HUES6 (cell line): ENCODE measurements at regions not wholly inside any gene's neighbourhood (a gene's known extent, or its start where the extent isn't known, plus 50 kb on each side); places are given as distances from the start of the nearest gene placed in this dataset.

Source experiments
- H3K27ac ChIP-seq: 2 replicates; pipeline ENCODE4 v1.7.0; 2013; ENCODE audit warnings: low read depth, mild to moderate bottlenecking, low read length, inconsistent platforms
- H3K27me3 ChIP-seq: 2 replicates; pipeline ENCODE4 v1.6.1; 2013; ENCODE audit warnings: low read length; ENCODE audit not compliant: control insufficient read depth, insufficient read depth
- H3K36me3 ChIP-seq: 2 replicates; pipeline ENCODE4 v1.6.1; 2013; ENCODE audit warnings: low read length; ENCODE audit not compliant: control insufficient read depth, insufficient read depth
- H3K4me1 ChIP-seq: 2 replicates; pipeline ENCODE4 v1.6.1; 2013; ENCODE audit warnings: low read length; ENCODE audit not compliant: control insufficient read depth, insufficient read depth
- H3K4me3 ChIP-seq: 2 replicates; pipeline ENCODE4 v1.5.1; 2013; ENCODE audit warnings: low read depth, low read length
- H3K9ac ChIP-seq: one replicate; pipeline ENCODE4 v1.6.1; 2013; ENCODE audit warnings: mild to moderate bottlenecking, low read length
- H3K9me3 ChIP-seq: 2 replicates; pipeline ENCODE4 v1.6.1; 2013; ENCODE audit warnings: low read depth, low read length; ENCODE audit not compliant: control insufficient read depth, insufficient read depth

- H3K9ac ChIP-seq = no peak overlapping the region
- no peaks in the 10 kb centered on the region for H3K9me3 ChIP-seq
- peak overlapping the region; percentile 37; the same call in 1 of the 2 replicates for H3K4me3 ChIP-seq
- H3K27me3 ChIP-seq = no peaks in the 10 kb centered on the region
- no peaks in the 10 kb centered on the region for H3K36me3 ChIP-seq
- no peaks in the 10 kb centered on the region for H3K4me1 ChIP-seq
- no peak overlapping the region for H3K27ac ChIP-seq
Observed at GRCh38 chr15:62344806-62345539, 179.9 kb upstream of the C2CD4B start.

- Histone ChIP-seq H3K9me3 (no peaks in the 10 kb centered on the region), H3K36me3 (no peaks in the 10 kb centered on the region), H3K4me3 (no peak overlapping the region), H3K27me3 (no peaks in the 10 kb centered on the region), H3K27ac (no peak overlapping the region), H3K9ac (no peak overlapping the region), H3K4me1 (no peaks in the 10 kb centered on the region)
Observed at GRCh38 chr15:62346168-62346567, 181.1 kb upstream of the C2CD4B start.

- no peaks in the 10 kb centered on the region; the same call in 1 of the 2 replicates for H3K4me1 ChIP-seq
- no peaks in the 10 kb centered on the region for H3K9me3 ChIP-seq
- H3K4me3 ChIP-seq = no peak overlapping the region
- no peaks in the 10 kb centered on the region for H3K36me3 ChIP-seq
- H3K27ac ChIP-seq = no peak overlapping the region
- H3K27me3 ChIP-seq = no peaks in the 10 kb centered on the region
- H3K9ac ChIP-seq = no peak overlapping the region
Observed at GRCh38 chr15:62348118-62348517, 183.0 kb upstream of the C2CD4B start.

- no peaks in the 10 kb centered on the region for H3K27me3 ChIP-seq
- H3K4me3 ChIP-seq = no peak overlapping the region
Observed at GRCh38 chr15:62348623-62349022, 183.5 kb upstream of the C2CD4B start.

GRCh38 chr15:62352817-62353216 is 187.7 kb upstream of the C2CD4B start:
- Histone ChIP-seq H3K27ac (no peak overlapping the region), H3K9me3 (no peaks in the 10 kb centered on the region), H3K4me1 (no peaks in the 10 kb centered on the region; the same call in 1 of the 2 replicates), H3K4me3 (no peak overlapping the region), H3K9ac (no peak overlapping the region), H3K27me3 (no peaks in the 10 kb centered on the region), H3K36me3 (no peaks in the 10 kb centered on the region)

More at GRCh38 chr15:62348623-62349022, 183.5 kb upstream of the C2CD4B start:
- Histone ChIP-seq H3K4me1 (no peaks in the 10 kb centered on the region; the same call in 1 of the 2 replicates), H3K9ac (no peak overlapping the region), H3K36me3 (no peaks in the 10 kb centered on the region), H3K27ac (no peak overlapping the region), H3K9me3 (no peaks in the 10 kb centered on the region)

GRCh38 chr15:62357431-62357830 is 192.3 kb upstream of the C2CD4B start:
- H3K27me3 ChIP-seq = no peaks in the 10 kb centered on the region
- H3K27ac ChIP-seq = no peak overlapping the region
- no peaks in the 10 kb centered on the region for H3K36me3 ChIP-seq
- no peak overlapping the region for H3K9ac ChIP-seq
- H3K4me1 ChIP-seq = no peaks in the 10 kb centered on the region; the same call in 1 of the 2 replicates
- no peak overlapping the region for H3K4me3 ChIP-seq
- no peaks in the 10 kb centered on the region for H3K9me3 ChIP-seq

- H3K9ac ChIP-seq = no peak overlapping the region
- no peak overlapping the region for H3K27ac ChIP-seq
- no peak overlapping the region for H3K4me3 ChIP-seq
- no peaks in the 10 kb centered on the region for H3K4me1 ChIP-seq
- H3K27me3 ChIP-seq = no peaks in the 10 kb centered on the region
- H3K9me3 ChIP-seq = no peaks in the 10 kb centered on the region
- H3K36me3 ChIP-seq = no peaks in the 10 kb centered on the region
Observed at GRCh38 chr15:62359416-62359815, 194.3 kb upstream of the C2CD4B start.

- no peak overlapping the region for H3K4me3 ChIP-seq
- no peak overlapping the region for H3K9ac ChIP-seq
- no peaks in the 10 kb centered on the region for H3K4me1 ChIP-seq
- H3K27ac ChIP-seq = no peak overlapping the region
- no peaks in the 10 kb centered on the region for H3K9me3 ChIP-seq
- no peaks in the 10 kb centered on the region for H3K36me3 ChIP-seq
- H3K27me3 ChIP-seq = no peaks in the 10 kb centered on the region
Observed at GRCh38 chr15:62360332-62361097, 195.4 kb upstream of the C2CD4B start.

GRCh38 chr15:62362144-62362543 is 197.1 kb upstream of the C2CD4B start:
- H3K36me3 ChIP-seq = no peaks in the 10 kb centered on the region
- no peaks in the 10 kb centered on the region for H3K4me1 ChIP-seq
- no peak overlapping the region for H3K9ac ChIP-seq

GRCh38 chr15:62362608-62363007 is 197.5 kb upstream of the C2CD4B start:
- Histone ChIP-seq H3K27ac (no peak overlapping the region), H3K27me3 (no peaks in the 10 kb centered on the region), H3K9ac (no peak overlapping the region), H3K4me3 (no peak overlapping the region), H3K9me3 (no peaks in the 10 kb centered on the region), H3K4me1 (no peaks in the 10 kb centered on the region), H3K36me3 (no peaks in the 10 kb centered on the region)

More at GRCh38 chr15:62362144-62362543, 197.1 kb upstream of the C2CD4B start:
- Histone ChIP-seq H3K27me3 (no peaks in the 10 kb centered on the region), H3K9me3 (no peaks in the 10 kb centered on the region), H3K4me3 (no peak overlapping the region), H3K27ac (no peak overlapping the region)

GRCh38 chr15:62363913-62364312 is 198.8 kb upstream of the C2CD4B start:
- H3K27me3 ChIP-seq = no peaks in the 10 kb centered on the region
- H3K4me3 ChIP-seq = no peak overlapping the region
- no peak overlapping the region for H3K27ac ChIP-seq
- no peaks in the 10 kb centered on the region for H3K36me3 ChIP-seq
- no peaks in the 10 kb centered on the region for H3K9me3 ChIP-seq
- no peak overlapping the region for H3K9ac ChIP-seq
- H3K4me1 ChIP-seq = no peaks in the 10 kb centered on the region
